ENCODE measurements at regions not wholly inside any gene's neighbourhood (a gene's known extent, or its start where the extent isn't known, plus 50 kb on each side); places are given as distances from the start of the nearest gene placed in this dataset.

DNA sequence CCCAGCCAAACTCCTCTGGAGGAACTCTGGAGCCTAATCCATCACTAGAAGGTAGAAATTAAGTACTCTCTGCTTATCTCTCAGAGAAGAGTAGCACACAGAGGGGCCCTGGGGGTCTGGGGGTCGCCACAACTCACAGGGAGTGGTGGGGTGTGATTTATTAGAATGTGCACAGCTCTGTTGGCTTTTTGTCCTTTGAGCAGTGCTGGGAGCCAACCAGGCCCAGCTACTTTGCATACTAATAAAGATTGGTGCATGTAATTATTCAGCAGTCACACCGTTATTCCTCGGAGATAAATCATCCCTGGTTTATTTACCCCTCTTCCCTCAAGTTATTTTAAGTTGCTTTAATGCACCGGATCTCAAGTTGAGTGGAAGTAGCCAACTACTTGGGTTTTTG, 606.7 kb upstream of the EEF2KMT start:
- no peak for DNase-seq

DNA sequence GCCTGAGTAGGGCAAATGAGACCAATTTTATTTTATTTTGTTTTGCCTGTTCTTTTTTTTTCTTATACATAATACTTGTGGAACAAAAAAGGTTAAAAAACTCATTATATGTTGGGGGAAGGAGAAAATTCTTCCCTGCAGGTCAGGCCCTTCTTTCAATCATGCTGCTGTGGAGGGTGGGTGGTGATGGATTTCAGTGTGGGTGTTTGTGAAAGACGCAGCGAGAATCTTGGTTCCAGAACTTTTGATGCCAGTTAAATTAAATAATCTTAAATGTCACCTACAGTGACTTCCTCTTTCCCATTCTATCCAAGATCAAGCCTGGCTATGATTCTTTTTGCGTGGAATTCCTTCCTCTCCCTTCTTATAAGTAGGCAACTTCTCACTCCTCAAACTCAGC, 595.8 kb upstream of the EEF2KMT start:
- no peak for DNase-seq

DNA sequence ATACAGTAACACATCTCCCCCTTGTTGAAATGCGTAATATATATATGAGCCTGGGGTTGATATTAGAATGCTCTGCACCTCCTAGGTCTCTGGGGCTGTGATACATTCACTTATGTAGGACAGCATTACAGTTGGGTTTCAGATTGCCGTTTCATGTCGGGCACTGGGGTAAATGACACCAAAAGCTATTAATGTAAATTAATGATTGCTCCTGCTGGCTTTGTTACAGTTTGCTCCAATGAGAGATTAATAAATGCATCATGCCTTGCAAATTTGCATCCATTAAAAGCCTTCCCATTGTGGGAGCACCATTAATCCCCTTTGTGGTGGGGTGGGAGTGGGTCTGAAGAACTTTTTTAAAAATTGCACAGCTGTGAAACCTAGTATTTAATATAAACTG, 584.4 kb upstream of the EEF2KMT start:
- DNase-seq = no peak

DNA sequence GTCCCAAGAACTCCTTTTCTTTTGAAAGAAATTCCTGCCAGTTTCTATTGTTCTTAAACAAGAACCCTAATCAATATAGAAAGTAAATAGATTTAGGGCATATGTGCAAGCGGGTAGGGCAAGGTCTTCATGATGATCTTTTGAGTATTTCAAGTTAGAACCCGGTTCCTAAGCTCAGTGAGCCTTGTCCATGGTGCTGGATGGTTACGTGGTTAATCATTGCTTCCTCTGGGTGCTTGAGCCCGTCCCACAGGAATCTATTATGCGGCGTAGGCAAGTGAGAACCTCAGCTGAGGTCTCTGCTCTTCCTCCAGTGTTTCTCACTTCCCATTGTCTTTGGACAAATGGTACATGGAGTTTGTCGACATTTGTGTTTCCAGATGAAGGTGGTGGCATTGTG, 580.8 kb upstream of the EEF2KMT start:
- no peak for DNase-seq

DNA sequence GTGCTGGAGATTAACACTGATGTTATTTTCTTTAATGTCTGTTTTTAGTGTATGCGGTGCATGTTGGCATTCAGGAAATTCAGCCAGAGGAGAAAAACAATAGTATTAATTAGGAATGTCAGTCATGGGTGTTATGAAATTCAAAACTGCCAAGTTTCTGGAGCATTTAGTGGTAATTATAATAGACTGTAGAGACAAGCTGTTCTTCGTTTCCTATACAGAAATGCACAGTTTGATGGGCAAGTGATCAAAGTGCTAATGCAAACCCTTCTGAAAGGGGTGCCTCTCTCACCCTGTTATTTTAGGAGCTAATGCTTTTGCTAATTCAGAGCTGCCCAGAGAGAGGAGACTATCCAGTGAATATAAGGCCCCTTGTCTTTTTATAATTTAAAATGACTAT, 573.8 kb upstream of the EEF2KMT start:
- DNase-seq = no peak

DNA sequence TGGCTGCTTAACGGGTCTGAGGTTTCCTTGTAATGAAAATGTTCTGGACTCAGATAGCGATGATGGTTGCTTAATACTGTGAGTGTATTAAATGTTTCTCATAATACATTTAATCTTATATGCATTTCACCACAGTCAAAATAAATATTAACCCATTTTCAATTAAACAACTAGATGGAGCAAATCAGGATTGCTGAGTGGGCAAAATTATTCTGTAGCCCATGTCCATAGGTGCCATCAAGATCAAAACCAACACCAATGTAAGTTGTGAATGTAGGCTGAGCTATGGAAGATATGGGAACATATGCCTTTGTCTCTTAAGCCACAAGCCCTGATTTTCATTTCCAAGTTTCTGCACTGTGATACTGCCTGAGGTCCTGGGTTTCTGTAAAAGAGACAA, 572.6 kb upstream of the EEF2KMT start:
- DNase-seq = no peak

DNA sequence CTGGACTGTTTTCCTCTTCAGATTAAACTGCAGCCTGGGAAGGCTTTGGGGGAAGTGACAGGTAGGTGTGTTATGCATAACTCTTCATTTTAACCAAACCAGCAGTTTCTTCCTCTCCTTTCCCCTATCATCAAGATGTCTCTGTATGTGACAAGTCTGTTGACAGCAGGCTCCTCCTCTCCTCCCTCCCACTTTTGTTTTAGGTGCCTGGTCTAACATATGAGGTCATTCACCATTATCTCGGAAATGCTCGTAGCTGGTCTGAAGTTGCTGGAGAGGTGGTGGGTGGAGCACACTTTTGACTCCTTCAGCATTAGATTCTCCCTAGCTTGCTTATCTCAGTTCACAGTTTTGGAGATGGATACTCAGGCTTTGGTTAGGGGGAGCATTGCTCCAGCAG, 571.0 kb upstream of the EEF2KMT start:
- DNase-seq = no peak

DNA sequence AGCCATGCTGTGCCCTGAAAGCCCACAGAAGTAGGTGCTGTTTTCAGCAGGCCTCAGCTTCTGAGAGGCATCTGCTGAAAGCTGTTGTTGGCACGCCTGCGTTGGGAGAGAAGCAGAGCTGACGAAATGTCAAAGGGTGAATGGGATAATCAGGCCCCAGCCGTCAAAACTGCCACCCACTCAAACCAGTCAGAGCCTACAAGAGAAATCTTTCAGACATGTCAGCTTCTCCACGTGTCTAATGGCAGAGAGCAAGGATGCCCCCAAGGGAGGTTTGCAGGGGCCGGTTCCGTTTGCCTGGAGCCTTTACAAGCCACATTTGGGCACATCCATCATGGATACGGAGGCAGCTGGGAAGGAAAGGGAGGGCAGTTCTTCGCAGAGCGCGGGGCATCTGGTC, 568.2 kb upstream of the EEF2KMT start:
- DNase-seq = no peak

DNA sequence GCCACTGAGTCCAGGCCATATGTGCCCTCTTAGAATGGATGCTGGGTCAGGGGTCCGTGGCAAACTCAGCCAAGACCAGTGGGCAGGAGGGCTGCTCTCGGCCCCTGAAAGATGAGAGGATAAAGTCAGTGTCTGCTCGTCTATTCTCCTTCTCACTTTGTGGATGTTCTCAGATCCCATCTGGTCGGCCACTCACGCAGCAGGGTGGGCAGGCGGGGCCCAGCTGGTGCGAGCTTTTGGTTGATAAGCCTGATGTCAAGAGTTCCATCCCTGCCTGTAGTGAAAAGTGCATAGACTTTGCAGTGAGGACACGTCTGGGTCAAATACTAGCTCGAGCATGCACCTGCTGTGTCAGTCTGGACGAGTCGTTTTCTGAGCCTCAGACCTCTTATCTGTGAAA, 556.2 kb upstream of the EEF2KMT start:
- DNase-seq = no peak

DNA sequence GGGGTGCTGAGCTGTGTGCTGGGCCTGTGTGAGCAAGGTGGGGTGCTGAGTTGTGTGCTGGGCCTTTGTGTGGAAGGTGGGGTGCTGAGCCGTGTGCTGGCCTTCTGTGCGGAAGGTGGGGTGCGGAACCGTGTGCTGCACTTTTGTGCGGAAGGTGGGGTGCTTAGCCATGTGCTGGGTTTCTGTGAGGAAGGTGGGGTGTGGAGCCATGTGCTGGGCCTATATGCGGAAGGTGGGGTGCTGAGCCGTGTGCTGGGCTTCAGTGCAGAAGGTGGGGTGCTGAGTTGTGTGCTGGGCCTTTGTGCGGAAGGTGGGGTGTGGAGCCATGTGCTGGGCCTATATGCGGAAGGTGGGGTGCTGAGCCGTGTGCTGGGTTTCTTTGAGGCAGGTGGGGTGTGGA, 555.4 kb upstream of the EEF2KMT start:
- DNase-seq = no peak

DNA sequence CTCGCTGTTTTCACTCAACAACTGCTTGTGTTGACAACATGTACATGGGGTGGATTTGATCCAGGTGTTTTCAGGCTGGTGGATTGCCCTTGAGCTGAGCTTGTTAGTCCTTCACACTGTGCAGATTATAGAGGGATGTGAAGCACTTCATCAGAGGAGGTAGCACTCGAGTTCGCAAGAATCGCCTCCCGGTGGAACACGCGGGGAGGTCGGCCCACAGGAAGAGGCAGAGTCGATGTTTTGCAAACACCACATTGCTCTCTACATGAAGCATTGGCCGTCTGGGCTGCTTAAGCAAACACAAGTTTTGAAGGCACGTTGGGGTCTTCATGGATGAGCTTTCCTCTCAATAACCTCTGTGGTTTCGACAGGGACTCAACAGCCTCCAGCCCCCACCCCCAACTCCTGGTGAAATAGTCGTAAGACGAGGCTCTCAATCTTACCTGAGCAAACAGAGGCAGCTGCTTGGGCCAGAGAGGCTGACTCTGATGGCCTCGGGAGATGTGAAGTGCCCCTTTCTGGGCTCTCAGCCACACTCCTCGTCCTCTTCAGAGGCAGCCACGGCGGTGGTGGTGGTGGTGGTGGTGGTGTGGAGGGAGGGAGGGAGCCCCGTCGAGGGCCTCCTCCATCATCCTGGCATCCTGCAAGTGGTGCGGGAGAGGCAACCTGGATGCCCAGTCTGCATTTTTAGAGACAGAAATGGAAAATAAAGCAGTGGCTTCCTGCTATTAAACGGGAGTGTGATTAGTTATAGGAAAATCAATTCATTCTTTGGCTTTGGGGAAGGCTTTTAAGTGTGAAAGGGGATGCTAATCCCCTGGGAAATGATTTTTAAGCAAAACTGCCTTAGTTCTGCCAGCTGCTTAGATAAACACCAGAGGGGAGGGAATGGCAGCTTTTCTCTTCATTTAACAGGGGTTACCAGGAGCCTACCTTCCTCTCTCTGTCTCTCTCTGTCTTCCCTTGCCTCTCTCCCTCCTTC, 552.5 kb upstream of the EEF2KMT start:
- DNase-seq = no peak

DNA sequence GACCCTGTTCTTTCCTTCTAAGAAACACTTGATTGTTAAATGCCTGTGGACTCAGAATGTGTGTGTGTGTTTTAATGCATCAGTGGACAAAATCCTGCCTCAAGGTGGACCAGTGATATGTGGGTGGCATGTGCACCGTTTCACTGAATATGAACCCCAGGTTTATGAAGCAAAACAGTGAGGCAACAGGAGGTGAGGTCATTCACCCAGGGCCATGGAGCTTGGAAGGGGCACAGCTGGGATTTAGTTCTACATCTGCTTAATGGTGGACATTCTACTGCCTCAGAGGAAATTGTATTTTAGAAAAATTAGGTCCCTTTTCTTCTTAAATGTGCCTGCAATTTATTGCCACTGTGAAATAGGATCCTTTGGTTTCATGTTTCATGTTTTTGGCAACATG, 549.5 kb upstream of the EEF2KMT start:
- DNase-seq = no peak

DNA sequence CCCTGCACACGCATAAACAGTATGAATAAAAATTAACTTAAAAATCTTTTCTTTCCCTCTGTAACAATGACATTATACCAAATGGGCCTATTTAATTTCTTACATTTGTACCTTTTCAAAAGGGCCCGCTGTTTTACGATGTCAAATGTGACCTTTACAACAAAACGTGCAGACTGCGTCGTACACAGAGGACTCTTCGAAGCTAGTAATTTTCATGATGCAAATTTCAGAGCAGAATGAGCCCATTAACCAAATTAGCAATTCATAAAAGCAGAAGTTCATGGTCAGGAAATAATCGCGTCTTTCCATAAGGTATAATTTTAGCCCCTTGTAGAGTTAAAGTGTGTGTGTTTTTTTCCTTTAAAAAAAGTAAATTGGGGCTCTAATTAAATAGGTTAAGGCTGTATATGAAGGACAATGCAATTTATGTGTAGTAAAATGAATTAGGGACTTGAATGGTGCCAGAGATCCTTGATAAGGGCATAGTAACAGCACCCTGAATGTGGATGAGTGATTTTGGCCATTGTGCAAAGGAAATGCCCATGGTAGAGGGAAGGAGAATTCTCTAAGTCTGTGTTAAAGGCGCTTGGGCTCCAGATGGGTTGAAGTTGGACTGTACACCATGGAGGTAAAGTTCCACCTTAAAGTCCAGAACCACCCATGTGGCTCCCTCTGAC, 546.4 kb upstream of the EEF2KMT start:
- no peak for DNase-seq

DNA sequence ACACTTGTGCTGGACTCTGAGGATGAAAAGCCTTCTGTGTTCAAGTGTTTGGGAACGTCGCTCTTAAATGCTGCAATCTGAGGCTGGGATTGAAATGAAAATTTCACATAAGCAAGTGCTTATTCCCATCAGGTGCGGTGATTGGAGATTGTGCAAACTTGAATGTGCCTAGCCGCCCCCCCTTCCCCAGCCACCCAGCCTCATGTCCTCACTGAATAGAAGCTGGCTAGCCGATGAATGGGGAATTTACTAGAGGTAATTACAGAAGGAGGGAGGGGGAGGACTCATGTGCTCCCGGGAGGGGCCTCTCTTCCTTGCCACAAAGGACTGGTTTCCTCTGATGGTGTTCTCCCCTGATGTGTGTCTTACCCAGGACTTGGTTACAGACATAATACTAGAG, 544.8 kb upstream of the EEF2KMT start:
- no peak for DNase-seq

DNA sequence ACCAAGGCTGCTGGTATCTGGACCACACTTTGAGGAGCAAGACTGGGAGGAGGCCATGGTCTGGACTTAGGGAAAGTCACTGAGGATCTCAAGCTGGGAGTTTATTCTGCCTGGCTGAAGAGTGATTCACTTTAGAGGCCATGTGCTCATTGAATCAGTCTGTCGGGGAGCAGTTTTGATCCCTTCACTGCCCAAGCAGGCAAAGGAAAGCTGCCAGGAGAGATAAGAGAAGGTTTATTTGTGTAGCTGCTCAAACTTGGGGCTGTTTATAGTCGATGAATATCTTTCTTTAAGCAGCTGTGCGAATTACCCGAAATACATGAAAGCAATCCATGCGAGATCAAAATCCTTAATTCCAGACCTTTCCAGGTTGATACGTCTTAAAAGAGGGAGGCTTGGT, 544.4 kb upstream of the EEF2KMT start:
- DNase-seq = no peak

DNA sequence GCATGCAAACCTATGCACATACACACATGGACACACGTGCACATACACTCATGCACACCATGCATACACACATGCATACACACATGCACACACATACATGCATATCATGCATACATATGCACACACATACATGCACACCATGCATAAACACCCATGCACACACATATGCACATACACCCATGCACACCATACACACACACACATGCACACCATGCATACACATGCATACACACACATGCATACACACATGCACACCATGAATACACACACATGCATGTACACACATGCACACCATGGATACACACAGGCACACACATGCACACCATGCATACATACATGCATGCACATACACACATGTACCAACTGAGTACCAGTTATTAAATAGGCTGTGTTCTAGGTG, 543.3 kb upstream of the EEF2KMT start:
- no peak for DNase-seq

DNA sequence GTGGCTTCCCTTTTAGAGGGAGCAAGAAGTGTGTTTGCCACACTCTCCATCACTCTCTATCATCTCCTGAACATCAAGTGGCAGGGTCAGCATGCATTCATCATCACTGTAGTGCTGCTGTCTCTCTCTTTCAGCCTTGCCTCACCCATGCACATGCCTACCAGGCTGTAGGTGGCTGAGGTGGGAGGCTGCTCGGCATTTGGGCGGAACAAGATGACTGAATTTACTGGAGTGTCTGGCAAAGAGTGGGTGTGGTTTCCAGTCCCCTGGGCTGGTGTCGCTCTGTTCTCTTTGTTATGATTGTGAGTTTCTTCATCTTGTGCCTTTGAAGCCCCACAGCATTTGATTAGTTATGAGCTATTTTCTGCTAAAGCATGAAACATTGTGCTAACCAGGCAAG, 541.9 kb upstream of the EEF2KMT start:
- DNase-seq = no peak

DNA sequence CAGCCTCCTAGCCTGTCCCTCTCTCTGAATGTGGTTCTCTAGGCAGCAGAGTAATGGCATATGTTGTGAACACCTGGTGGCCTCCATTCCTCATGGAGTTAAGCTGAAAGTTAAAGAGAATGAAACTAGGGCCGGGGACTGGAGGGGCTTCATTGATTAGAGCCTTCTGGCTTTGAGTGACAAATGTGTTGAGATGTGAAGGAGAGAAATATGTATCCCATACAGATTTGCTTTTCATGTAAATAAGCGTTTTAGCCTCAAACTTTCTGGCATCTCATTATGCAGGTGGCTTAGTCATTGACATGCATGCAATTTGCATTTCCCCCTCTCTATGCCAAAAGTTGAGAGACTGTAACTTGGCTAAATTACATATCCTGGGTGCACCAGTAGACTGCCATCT, 537.7 kb upstream of the EEF2KMT start:
- no peak for DNase-seq

DNA sequence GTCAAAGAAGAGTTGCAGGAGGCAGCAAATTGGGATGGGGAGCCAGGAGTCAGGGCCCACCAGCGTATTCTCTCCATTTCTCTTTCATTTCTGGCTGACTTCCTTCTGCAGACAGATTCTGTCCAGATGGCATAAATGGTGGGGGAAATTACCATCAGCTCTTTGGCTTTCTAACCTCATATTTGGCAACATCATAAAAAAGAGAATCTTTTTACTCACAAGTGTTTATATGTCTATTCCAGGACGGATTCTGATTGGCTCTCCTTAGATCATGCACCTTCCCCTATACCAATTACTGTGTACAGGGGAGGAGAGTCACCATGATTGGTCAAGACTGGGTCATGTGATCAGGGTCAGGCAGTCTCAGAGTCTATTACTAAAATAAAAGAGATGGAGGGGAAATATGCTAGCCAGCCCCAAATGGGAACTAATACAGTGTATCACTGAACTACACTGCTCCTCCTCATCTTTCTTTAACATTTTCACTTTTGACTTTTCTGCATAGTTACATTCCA, 537.1 kb upstream of the EEF2KMT start:
- DNase-seq = no peak

DNA sequence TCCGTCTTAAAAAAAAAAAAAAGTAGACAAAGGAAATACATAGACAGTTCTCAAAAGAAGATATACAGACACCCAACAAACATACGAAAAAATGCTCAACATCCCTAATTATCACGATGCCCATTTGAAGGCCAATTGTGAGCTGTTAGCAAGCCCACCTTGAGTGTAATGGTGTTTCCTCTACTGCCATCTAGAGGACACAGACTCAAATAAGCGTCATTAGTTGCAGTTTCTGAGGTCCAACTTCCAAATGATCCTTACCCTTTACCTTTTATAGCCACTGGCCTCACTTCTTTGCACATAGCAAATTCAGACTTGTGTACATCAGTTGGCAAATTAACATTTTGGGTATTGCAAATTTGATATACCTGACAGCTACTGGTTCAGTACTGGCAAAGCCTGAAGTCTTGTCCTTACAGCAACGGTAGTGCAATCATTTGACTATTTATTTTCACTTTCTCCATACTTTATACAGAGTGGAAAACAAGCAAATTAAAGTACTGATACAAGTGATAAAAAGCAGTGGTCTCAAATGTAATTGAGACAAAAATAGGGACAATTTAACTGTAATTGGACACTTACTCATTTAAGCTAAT, 536.3 kb upstream of the EEF2KMT start:
- DNase-seq = no peak

DNA sequence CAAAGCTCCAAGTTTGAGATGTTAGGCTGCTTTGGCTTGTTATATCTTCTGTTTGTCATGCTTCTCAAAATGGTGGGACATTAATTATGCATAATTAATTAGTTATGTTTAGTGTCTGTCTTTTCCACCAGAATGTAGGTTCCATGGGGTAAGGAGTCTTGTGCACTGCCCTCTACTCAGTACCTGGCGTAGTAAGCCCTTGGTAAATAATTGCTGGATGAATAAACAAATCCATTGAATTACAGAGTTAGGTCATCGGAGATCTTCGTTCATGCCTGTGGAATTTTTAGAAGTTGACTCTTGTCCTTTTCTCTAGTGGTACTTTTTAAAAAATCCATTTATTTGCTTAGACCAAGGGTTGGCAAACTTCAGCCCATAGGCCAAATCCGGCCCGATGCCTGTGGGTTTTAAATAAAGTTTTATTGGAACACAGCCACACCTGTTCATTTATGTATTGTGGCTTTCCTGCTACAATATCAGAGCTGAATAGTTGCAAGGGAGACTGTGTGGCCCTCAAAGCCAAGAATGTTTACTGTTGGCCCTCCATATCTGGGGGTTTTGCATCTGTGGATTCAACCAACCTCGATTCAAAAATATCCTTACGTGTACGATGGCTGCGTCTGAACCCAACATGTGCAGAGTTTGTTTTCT, 524.8 kb upstream of the EEF2KMT start:
- DNase-seq = no peak

DNA sequence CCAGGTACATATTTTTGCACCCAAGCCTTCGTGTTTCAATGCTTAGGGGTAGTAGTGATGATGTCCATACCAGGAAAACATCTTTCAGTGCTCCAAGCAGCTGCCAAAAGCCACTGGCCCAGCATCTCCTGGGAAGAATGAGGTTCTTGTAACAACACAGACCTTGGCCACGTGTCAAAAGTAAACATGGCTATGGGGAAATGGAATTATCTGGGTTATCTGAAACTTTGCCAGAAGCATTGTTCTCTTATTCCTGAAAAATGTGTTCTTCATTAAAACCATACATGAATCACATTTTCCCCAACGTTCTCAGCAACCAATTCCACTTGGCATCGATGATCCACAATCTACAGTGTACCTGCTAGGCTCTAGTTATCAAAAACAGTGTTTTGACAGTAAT, 524.2 kb upstream of the EEF2KMT start:
- DNase-seq = no peak

DNA sequence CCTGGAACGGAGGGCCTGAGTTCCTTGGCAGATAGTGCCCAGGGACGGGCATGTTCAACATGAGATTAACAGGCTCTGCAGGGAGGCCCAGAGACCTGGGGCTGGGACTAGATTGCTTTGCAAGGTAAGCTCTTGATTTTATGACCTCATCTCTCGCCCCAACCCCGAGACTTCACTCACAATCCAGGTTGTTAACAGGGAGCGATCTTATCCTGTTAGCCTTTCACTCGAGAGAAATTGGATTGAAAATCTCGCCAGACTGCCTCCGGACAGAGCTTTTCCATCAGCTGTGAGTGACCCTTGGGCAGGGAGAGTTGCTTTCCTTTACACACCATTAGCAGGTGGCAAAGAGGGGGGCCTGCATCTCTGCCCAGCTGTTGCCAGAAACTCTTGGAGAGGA, 521.7 kb upstream of the EEF2KMT start:
- no peak for DNase-seq

Data from CD4-positive, alpha-beta T cell treated with Interleukin-21 for 1 hour (primary cell).